ENCODE measurements at regions not wholly inside any gene's neighbourhood (a gene's known extent, or its start where the extent isn't known, plus 50 kb on each side); places are given as distances from the start of the nearest gene placed in this dataset.

DNA sequence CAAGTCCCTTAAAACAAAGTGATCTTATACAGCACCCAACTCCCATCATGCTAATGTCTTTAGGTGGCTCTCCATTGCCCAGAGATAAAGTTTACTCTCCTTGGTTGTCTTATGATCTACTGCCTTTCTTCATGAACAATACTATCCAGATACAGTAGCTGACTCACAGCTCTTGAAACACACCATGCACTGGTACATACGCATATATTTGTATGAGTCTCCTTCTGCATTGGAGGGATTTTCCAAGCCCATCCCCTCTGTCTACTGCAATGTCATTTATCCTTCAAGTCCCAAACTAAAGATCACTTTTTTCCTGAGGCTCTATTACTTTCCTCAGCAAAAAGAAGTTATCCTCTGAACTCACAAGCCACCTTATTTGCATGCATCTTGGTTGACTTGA lies 84.7 kb upstream of the LRATD1 start:
- TF ChIP-seq, protein P1, sequence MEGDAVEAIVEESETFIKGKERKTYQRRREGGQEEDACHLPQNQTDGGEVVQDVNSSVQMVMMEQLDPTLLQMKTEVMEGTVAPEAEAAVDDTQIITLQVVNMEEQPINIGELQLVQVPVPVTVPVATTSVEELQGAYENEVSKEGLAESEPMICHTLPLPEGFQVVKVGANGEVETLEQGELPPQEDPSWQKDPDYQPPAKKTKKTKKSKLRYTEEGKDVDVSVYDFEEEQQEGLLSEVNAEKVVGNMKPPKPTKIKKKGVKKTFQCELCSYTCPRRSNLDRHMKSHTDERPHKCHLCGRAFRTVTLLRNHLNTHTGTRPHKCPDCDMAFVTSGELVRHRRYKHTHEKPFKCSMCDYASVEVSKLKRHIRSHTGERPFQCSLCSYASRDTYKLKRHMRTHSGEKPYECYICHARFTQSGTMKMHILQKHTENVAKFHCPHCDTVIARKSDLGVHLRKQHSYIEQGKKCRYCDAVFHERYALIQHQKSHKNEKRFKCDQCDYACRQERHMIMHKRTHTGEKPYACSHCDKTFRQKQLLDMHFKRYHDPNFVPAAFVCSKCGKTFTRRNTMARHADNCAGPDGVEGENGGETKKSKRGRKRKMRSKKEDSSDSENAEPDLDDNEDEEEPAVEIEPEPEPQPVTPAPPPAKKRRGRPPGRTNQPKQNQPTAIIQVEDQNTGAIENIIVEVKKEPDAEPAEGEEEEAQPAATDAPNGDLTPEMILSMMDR (IDR thresholded peaks at IDR 0.05): no peak
- TF ChIP-seq EZH2 (IDR thresholded peaks at IDR 0.05; ENCODE audit: borderline replicate concordance, insufficient read depth, low read depth, low read length, poor library complexity, severe bottlenecking): no peak

Data from B cell (primary cell).